Dermis blood vessel endothelial cell (primary cell): ENCODE measurements at regions not wholly inside any gene's neighbourhood (a gene's known extent, or its start where the extent isn't known, plus 50 kb on each side); places are given as distances from the start of the nearest gene placed in this dataset.

Experiments used
- DNase-seq: peaks from one replicate; pipeline ENCODE4 v3.0.0; 2010

GRCh38 chr9:134276453-134277245 is 49.6 kb upstream of the RXRA start:
- DNase-seq = no peak
